Large intestine (tissue), 3 donors: ENCODE measurements at regions not wholly inside any gene's neighbourhood (a gene's known extent, or its start where the extent isn't known, plus 50 kb on each side); places are given as distances from the start of the nearest gene placed in this dataset.
A peak's percentile ranks its signal among the peaks of the same experiment; 100 is the strongest.

ENCODE experiments used
- DNase-seq, 2 donors: peaks; one replicate each; pipeline versions ENCODE4 v3.0.0 to v3.0.0-alpha.2; 2013
- H3K27ac ChIP-seq: one replicate; pipeline ENCODE4 v1.5.1; 2013; ENCODE audit warnings: low read length
- H3K27me3 ChIP-seq: 2 replicates; pipeline ENCODE4 v1.6.1; 2013; ENCODE audit warnings: low read length; ENCODE audit not compliant: control insufficient read depth, insufficient read depth
- H3K36me3 ChIP-seq: 2 replicates; pipeline ENCODE4 v1.6.1; 2013; ENCODE audit warnings: low read length; ENCODE audit not compliant: control insufficient read depth, insufficient read depth
- H3K4me1 ChIP-seq: one replicate; pipeline ENCODE4 v1.6.1; 2013; ENCODE audit warnings: low read length; ENCODE audit not compliant: control insufficient read depth, insufficient read depth
- H3K4me3 ChIP-seq: one replicate; pipeline ENCODE4 v1.5.1; 2013; ENCODE audit warnings: low read length
- H3K9me3 ChIP-seq: one replicate; pipeline ENCODE4 v1.6.1; 2013; ENCODE audit warnings: mild to moderate bottlenecking, low read depth, low read length, moderate library complexity; ENCODE audit not compliant: control insufficient read depth
- WGBS: methylation state at CpG from one replicate; pipeline ENCODE4 v1.1.5; 2013; ENCODE audit warnings: low lambda C conversion rate; ENCODE audit not compliant: insufficient coverage; 5-methylcytosine and 5-hydroxymethylcytosine counted together

DNA sequence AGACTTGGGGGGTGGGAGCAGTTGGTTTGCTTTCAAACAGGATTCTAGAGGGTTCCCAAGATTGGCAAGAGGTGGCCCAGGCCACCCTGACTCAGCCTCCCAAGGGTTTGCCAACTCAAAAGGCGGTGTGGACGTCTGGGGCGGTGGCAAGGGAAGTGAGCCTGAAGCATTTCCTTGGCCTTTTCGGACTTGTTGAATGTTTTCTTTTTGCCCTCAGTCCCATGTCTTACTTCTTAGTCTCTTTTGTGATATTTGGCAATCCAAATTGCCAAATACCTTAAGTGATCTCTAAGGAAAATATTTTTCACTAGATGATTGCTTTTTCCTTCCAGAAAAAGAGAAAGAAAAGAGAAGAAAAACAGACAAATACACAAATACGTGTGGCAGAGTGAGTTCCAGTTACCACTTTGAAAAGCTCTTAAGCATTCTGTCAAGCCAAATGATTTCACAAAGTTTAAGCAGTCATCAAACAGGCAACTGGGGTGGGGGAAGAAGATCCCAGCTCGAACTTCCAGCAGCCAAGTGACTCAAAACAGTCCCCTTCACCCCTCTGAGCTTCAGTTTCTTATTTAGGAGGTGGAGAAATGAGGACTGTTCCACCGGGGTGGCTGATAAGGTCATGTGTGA is 374.6 kb upstream of the USP24 start:
- no peaks in the 10 kb centered on the region for H3K27me3 ChIP-seq
- H3K27ac ChIP-seq: no peak overlapping the region
- H3K4me1 ChIP-seq: no peaks in the 10 kb centered on the region
- DNase-seq: no peak
- H3K36me3 ChIP-seq: no peaks in the 10 kb centered on the region
- WGBS: 90% methylated on average over 2 of the region's 7 CpGs
- H3K9me3 ChIP-seq: no peaks in the 10 kb centered on the region
- no peak overlapping the region for H3K4me3 ChIP-seq

DNA sequence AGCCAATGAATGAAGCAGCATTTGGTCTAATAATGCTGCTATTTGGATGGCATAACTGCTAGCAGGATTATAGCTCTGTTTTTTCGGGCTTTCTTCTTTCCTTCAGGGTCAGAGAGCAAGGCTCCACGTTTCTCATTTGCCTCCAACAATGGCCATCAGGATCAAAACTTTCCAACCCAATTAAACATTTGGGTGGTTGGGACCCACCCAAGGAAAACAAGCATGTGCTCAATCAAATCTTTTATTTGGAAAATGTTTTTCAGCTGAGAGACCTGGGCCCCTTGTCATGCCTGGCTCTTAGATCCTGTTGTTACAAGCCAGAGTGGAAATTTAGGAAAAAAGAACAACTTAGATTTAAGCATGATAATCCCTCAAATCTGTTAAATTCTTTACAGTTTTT is 373.1 kb upstream of the USP24 start:
- no peak overlapping the region for H3K27ac ChIP-seq
- no peaks in the 10 kb centered on the region for H3K36me3 ChIP-seq
- no CpG with 5 or more reads among the region's 2 CpGs for WGBS

DNA sequence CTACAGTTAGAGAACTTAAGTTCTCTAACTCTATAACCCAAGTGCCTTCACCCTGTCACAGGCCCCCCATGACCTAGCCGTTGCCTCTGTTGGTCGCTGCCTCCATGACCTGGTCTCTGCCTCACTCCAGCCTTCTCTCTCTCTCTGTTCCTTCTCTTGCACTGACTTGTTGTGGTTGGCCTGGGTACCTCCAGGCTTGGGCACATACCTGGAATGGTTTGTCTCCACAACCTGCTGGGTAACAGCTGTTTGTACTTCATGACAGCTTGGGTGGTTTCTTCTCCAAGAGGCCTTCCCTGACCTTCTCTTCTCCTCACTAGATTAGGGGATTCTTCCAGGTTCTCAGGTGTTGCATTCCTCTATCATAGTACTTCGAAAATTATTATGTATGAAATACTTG is 371.6 kb upstream of the USP24 start:
- Histone ChIP-seq H3K4me3 (no peak overlapping the region), H3K4me1 (no peaks in the 10 kb centered on the region), H3K9me3 (no peaks in the 10 kb centered on the region), H3K27me3 (no peaks in the 10 kb centered on the region), H3K27ac (no peak overlapping the region), H3K36me3 (no peaks in the 10 kb centered on the region)
- no peak for DNase-seq
- WGBS: no CpG with 5 or more reads among the region's 3 CpGs

More for the DNA sequence above, 373.1 kb upstream of the USP24 start:
- Histone ChIP-seq H3K4me3 (no peak overlapping the region), H3K27me3 (no peaks in the 10 kb centered on the region), H3K4me1 (no peaks in the 10 kb centered on the region), H3K9me3 (no peaks in the 10 kb centered on the region)
- DNase-seq: no peak

DNA sequence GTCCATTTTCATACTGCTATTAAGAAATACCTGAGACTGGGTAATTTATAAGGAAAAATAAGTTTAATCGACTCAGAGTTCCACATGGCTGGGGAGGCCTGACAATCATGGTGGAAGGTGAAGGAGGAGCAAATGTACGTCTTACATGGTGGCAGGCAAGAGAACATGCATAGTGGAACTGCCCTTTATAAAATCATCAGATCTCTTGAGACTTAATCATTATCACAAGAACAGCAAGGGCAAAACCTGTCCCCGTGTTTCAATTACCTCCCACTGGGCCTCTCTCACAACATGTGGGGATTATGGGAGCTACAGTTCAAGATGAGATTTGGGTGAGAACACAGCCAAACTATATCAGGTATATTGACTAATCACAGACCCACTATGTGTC is 370.2 kb upstream of the USP24 start:
- Histone ChIP-seq H3K36me3 (no peaks in the 10 kb centered on the region), H3K27me3 (peaks cover 2% of the 10 kb centered on the region), H3K4me1 (no peaks in the 10 kb centered on the region), H3K9me3 (no peaks in the 10 kb centered on the region), H3K27ac (no peak overlapping the region), H3K4me3 (no peak overlapping the region)
- no peak for DNase-seq
- 100% methylated on average over 1 of the region's 3 CpGs for WGBS

DNA sequence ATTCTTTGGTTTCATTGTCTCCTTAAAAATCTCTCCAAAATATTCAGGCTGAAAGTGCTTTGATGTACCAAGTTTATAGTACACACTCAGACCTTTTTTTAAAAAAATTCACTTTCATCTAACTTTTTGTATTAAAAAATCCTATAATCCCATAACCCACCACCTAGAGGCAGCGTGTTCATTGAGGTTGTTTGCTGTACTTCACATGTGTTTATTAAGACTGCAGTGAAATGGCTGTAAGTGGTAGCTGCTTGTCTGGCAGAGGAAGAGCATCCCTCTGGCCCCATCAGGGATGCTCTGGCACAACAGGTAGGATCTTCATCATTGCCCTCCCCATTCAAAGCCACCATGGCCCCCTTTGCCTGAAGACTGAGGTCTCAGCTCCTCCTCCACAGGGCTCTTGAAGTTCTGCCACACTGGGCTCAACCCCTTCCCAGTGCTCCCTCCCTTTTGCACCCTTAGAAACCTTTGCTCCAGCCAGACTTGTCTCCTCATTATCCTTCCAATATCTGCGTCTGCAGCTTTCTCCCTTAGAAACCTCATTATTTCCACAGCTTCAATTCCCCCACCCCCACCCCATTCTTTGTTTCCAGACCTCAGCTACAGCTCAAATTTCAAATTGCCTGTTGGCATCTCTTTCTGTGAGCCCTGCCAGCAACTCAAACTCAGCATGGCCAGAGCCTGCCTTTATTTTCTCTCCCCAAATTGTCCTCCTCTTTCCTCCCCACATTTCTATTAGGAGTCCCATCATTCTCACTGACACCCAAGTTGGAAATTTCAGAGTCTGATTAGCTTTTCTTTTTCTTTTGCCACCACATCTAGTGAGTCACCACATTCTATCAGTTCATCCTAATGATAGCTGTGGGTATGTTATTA is 369.6 kb upstream of the USP24 start:
- 60% methylated on average over 2 of the region's 2 CpGs for WGBS
- Histone ChIP-seq H3K36me3 (no peaks in the 10 kb centered on the region), H3K27me3 (peaks cover 2% of the 10 kb centered on the region), H3K4me1 (no peaks in the 10 kb centered on the region), H3K4me3 (no peak overlapping the region), H3K9me3 (no peaks in the 10 kb centered on the region), H3K27ac (no peak overlapping the region)
- DNase-seq: peak in 1 of 2 donors; percentile 15

DNA sequence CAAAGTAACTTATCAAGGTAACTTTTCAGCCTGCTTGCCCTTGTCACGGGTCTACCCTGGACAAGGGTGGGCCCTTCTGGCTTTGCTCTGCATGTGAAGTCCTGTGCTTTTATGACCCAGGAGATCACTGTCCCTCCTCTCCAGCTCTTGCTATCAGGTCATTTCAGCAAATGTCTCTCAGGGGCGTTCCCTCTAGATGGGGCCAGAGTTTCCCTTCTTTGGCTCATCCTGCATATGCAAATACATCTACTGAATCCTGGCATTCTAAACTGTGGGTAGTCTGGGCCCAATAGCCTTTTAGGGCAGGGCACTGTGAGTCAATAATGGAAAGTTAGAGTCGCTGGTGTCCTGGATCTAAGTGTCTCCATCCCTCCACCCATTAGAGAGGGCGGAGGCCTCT is 366.9 kb upstream of the USP24 start:
- Histone ChIP-seq H3K36me3 (no peaks in the 10 kb centered on the region), H3K9me3 (no peaks in the 10 kb centered on the region), H3K27me3 (peaks cover 6% of the 10 kb centered on the region), H3K4me3 (no peak overlapping the region), H3K27ac (no peak overlapping the region), H3K4me1 (no peaks in the 10 kb centered on the region)
- no CpG with 5 or more reads among the region's 4 CpGs for WGBS
- peak in 1 of 2 donors; percentile 11 for DNase-seq

DNA sequence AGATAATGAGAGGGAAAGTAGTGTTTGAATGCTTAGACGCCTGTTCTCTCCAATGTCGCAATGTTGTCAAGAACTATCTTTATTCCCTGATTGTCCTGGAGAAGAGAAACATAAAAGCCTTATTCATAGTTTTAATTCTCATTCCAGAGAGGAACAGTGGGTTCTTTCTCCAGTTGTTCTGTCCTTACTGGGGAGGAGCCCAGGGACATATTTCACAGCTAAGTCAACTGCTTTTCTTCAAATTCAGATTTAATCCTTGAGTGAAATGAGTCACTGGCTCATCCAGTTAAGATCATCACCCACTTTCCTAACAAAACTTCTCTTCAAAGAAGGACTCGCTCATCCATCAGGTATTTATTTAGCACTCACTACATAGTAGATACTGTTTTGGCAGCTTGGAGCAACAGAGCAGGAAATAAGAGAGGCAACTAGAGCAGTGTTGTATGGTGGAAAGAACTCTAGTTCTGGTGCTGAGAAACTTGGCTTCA is 365.7 kb upstream of the USP24 start:
- peaks cover 6% of the 10 kb centered on the region for H3K27me3 ChIP-seq
- no peaks in the 10 kb centered on the region for H3K36me3 ChIP-seq
- WGBS: no CpG with 5 or more reads among the region's 3 CpGs
- H3K9me3 ChIP-seq: no peaks in the 10 kb centered on the region
- DNase-seq: no peak
- H3K4me1 ChIP-seq: no peaks in the 10 kb centered on the region
- H3K27ac ChIP-seq: no peak overlapping the region
- H3K4me3 ChIP-seq: no peak overlapping the region

DNA sequence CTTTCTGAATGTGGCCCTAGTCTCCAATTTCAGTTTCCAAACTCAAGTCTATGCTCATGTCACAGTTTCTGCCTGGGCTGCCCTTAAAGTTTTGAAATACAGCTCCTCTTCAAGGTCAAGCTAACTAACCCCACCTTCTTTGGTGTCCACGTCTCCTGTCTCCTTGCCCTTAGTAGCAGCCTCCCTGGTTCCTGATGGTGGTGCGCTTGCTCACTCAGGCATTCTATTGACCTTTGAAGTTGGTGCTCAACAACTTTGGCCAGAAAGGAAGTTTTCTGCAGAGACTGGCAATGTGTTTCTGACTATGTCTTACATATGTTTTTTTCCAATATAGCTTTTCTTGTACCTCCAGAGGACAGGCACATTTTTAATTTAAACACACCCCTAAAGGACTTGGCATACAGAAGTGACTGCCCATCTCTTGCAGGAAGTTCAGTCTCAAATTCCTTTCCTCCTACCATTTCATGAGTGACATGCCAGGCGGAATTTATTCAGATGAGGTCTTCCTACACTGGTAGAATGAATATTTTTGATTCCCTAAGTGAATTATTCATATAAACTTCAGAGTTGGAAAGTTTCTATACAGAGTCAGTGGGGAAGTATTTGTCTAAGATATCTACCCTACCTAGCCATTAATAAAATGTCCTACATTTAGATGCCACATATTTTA is 364.3 kb upstream of the USP24 start:
- Histone ChIP-seq H3K27ac (no peak overlapping the region), H3K9me3 (no peaks in the 10 kb centered on the region), H3K4me3 (no peak overlapping the region), H3K27me3 (peaks cover 6% of the 10 kb centered on the region), H3K4me1 (no peaks in the 10 kb centered on the region), H3K36me3 (no peaks in the 10 kb centered on the region)
- WGBS: no CpG with 5 or more reads among the region's 3 CpGs
- no peak for DNase-seq

DNA sequence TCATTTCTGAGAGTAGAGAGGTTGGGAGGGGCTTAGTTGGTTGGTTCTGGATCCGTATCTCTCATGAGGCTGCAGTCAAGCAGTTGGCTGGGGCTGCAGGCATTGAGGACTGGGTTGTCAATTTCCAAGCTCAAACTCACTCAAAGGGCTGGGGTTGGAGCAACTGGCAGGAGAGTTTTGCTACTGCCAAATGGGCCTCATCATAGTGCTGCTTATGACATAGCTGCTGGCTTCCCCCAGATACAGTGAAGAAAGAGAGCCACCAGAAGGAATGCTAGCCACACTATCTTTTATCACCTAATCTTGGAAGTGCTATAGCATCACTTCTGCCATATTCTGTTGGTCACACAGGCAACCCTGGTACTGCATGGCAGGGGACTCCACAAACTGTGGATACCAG is 363.5 kb upstream of the USP24 start:
- Histone ChIP-seq H3K9me3 (no peaks in the 10 kb centered on the region), H3K4me1 (no peaks in the 10 kb centered on the region), H3K27ac (no peak overlapping the region), H3K27me3 (peaks cover 6% of the 10 kb centered on the region), H3K36me3 (no peaks in the 10 kb centered on the region), H3K4me3 (no peak overlapping the region)
- no CpG with 5 or more reads among the region's 1 CpG for WGBS
- DNase-seq: no peak

DNA sequence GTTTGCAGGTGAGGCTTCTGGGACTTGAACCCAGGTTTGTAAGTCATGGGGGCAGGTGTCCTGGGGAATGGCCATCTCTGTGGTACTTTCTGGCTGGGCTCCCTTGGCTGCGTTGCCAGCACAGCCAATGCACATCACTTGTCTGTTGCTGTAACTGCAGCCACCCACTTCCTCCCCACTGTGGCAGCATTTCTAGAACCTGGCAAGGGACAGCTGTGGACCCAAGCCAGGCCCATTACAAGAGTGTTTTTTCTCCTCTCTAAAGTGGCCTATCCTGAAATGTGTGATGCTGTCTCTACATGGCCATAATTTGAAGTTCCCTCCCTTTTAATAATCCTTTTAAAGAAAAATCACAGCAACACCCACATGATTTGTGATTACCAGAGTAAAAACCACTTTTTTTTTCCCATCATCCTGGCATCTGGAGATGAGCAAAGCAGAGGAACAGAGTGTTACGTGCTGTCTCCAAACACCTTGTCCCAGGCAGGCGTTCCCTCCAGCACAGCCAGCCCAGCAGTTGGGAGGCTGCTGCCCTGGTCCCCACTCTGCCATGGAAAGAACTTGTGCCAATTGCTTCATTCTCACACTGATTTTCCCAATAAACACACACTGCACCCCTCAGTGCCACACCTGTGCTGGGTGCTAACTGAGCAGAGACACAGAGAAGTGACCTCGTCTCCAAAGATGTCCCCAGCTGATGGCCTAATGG is 360.6 kb upstream of the USP24 start:
- H3K4me3 ChIP-seq: no peak overlapping the region
- no peaks in the 10 kb centered on the region for H3K4me1 ChIP-seq
- no peaks in the 10 kb centered on the region for H3K36me3 ChIP-seq
- no CpG with 5 or more reads among the region's 4 CpGs for WGBS
- no peaks in the 10 kb centered on the region for H3K9me3 ChIP-seq
- no peak overlapping the region for H3K27ac ChIP-seq
- DNase-seq: no peak
- H3K27me3 ChIP-seq: peaks cover 4% of the 10 kb centered on the region
